OCI-LY1 (cell line): ENCODE measurements at regions not wholly inside any gene's neighbourhood (a gene's known extent, or its start where the extent isn't known, plus 50 kb on each side); places are given as distances from the start of the nearest gene placed in this dataset.

Experiments used
- H2AFZ ChIP-seq: fragments of 200-600 bp; sonication (generic), shearing (Covaris generic); 2 replicates; pipeline ENCODE4 v1.6.0; 2014; ENCODE audit warnings: antibody characterized with exemption, mild to moderate bottlenecking, low read length
- H3F3A ChIP-seq: fragments of 200-600 bp; sonication (generic), shearing (Covaris generic); 2 replicates; pipeline ENCODE4 v1.6.0; 2014; ENCODE audit warnings: mild to moderate bottlenecking, antibody characterized with exemption, low read length, moderate library complexity; ENCODE audit not compliant: insufficient read depth
- H3K27ac ChIP-seq: fragments of 200-600 bp; sonication (generic); 2 replicates; pipeline ENCODE4 v1.5.1; 2014; ENCODE audit warnings: low read length, mixed run types, mild to moderate bottlenecking, low read depth; ENCODE audit not compliant: poor library complexity, severe bottlenecking
- H3K27me3 ChIP-seq: fragments of 200-600 bp; sonication (generic); 2 replicates; pipeline ENCODE4 v1.6.0; 2014; ENCODE audit warnings: antibody characterized with exemption, mild to moderate bottlenecking, low read length, moderate library complexity; ENCODE audit not compliant: insufficient read depth
- H3K36me3 ChIP-seq: fragments of 200-600 bp; sonication (generic); 2 replicates; pipeline ENCODE4 v1.6.1; 2014; ENCODE audit warnings: mild to moderate bottlenecking, antibody characterized with exemption, low read length, moderate library complexity, mixed read lengths; ENCODE audit not compliant: insufficient read depth
- H3K4me1 ChIP-seq: fragments of 200-600 bp; sonication (generic); 2 replicates; pipeline ENCODE4 v1.5.1; 2014; ENCODE audit warnings: mild to moderate bottlenecking, low read length, moderate library complexity; ENCODE audit not compliant: insufficient read depth, severe bottlenecking
- H3K4me2 ChIP-seq: fragments of 200-600 bp; sonication (generic), shearing (Covaris generic); 2 replicates; pipeline ENCODE4 v1.6.1; 2014; ENCODE audit warnings: low read length
- H3K4me3 ChIP-seq: fragments of 200-600 bp; sonication (generic); 2 replicates; pipeline ENCODE4 v1.5.1; 2014; ENCODE audit warnings: low read length, low read depth, mild to moderate bottlenecking, mixed read lengths; ENCODE audit not compliant: poor library complexity, severe bottlenecking
- H3K79me2 ChIP-seq: fragments of 200-600 bp; shearing (Covaris generic); 2 replicates; pipeline ENCODE4 v1.6.1; 2016; ENCODE audit warnings: mixed run types, low read length, mixed read lengths; ENCODE audit not compliant: insufficient read depth
- H3K9ac ChIP-seq: fragments of 200-600 bp; sonication (generic), shearing (Covaris generic); 2 replicates; pipeline ENCODE4 v1.6.1; 2014; ENCODE audit warnings: mild to moderate bottlenecking, low read length, mixed read lengths
- H3K9me2 ChIP-seq: fragments of 200-600 bp; sonication (generic), shearing (Covaris generic); 2 replicates; pipeline ENCODE4 v1.6.1; 2014; ENCODE audit warnings: low read depth, mild to moderate bottlenecking, low read length, mixed read lengths
- H3K9me3 ChIP-seq: fragments of 200-600 bp; shearing (Covaris generic); 2 replicates; pipeline ENCODE4 v1.6.1; 2014; ENCODE audit warnings: low read length, mixed read lengths
- H4K20me1 ChIP-seq: fragments of 200-600 bp; sonication (generic), shearing (Covaris generic); 2 replicates; pipeline ENCODE4 v1.6.0; 2016; ENCODE audit warnings: mild to moderate bottlenecking, low read length; ENCODE audit not compliant: insufficient read depth
- CTCF ChIP-seq: fragments of 200-600 bp; sonication (generic), shearing (Covaris generic); IDR thresholded peaks from 2 replicates; pipeline ENCODE4 v1.5.1; 2017; ENCODE audit warnings: mild to moderate bottlenecking, antibody characterized with exemption, low read length, moderate library complexity, mixed read lengths
- EZH2 ChIP-seq: fragments of 200-600 bp; sonication (generic), shearing (Covaris generic); IDR thresholded peaks from 2 replicates; pipeline ENCODE4 v1.8.0; 2017; ENCODE audit warnings: borderline replicate concordance, mixed run types, mild to moderate bottlenecking, antibody characterized with exemption, low read length, moderate library complexity, mixed read lengths

GRCh38 chr12:75969768-75970167 is 61.8 kb downstream of the PHLDA1 start:
- TF ChIP-seq EZH2 (no peak), CTCF (no peak)
- no peak overlapping the region for H2AFZ ChIP-seq
- no peak overlapping the region for H3K4me2 ChIP-seq

GRCh38 chr12:75965661-75966060 is 65.9 kb downstream of the PHLDA1 start:
- Histone ChIP-seq H3K27ac (no peak overlapping the region), H3K9me3 (no peaks in the 10 kb centered on the region), H2AFZ (no peak overlapping the region), H3K9ac (no peak overlapping the region), H3K4me1 (no peaks in the 10 kb centered on the region), H3K79me2 (no peaks in the 10 kb centered on the region), H3K36me3 (no peaks in the 10 kb centered on the region), H3F3A (no peaks in the 10 kb centered on the region), H3K27me3 (no peaks in the 10 kb centered on the region), H3K4me2 (no peak overlapping the region), H3K4me3 (no peak overlapping the region), H3K9me2 (no peaks in the 10 kb centered on the region), H4K20me1 (no peaks in the 10 kb centered on the region)
- TF ChIP-seq EZH2: no peak
- TF ChIP-seq CTCF: no peak

More at GRCh38 chr12:75969768-75970167, 61.8 kb downstream of the PHLDA1 start:
- H3K4me1 ChIP-seq: no peaks in the 10 kb centered on the region
- no peaks in the 10 kb centered on the region for H3K79me2 ChIP-seq
- H3K27ac ChIP-seq: no peak overlapping the region
- no peak overlapping the region for H3K9ac ChIP-seq
- H3K9me2 ChIP-seq: no peaks in the 10 kb centered on the region
- no peaks in the 10 kb centered on the region for H4K20me1 ChIP-seq
- H3K27me3 ChIP-seq: no peaks in the 10 kb centered on the region
- H3K4me3 ChIP-seq: no peak overlapping the region
- H3K36me3 ChIP-seq: no peaks in the 10 kb centered on the region
- H3F3A ChIP-seq: no peaks in the 10 kb centered on the region
- no peaks in the 10 kb centered on the region for H3K9me3 ChIP-seq

- no peak for TF ChIP-seq EZH2
- no peaks in the 10 kb centered on the region for H4K20me1 ChIP-seq
- no peaks in the 10 kb centered on the region for H3K9me3 ChIP-seq
- no peaks in the 10 kb centered on the region for H3K4me1 ChIP-seq
- H3K36me3 ChIP-seq: no peaks in the 10 kb centered on the region
- no peak overlapping the region for H3K27ac ChIP-seq
- H3F3A ChIP-seq: no peaks in the 10 kb centered on the region
- H3K9me2 ChIP-seq: no peaks in the 10 kb centered on the region
- no peak overlapping the region for H3K4me3 ChIP-seq
- no peaks in the 10 kb centered on the region for H3K79me2 ChIP-seq
- H3K4me2 ChIP-seq: no peak overlapping the region
- H3K9ac ChIP-seq: no peak overlapping the region
- H3K27me3 ChIP-seq: no peaks in the 10 kb centered on the region
- H2AFZ ChIP-seq: no peak overlapping the region
These were observed 67.4 kb downstream of the PHLDA1 start for GRCh38 chr12:75964150-75964549.

- H3K4me1 ChIP-seq: no peaks in the 10 kb centered on the region
- no peaks in the 10 kb centered on the region for H3F3A ChIP-seq
- no peak overlapping the region for H3K4me3 ChIP-seq
- H3K4me2 ChIP-seq: no peak overlapping the region
- no peaks in the 10 kb centered on the region for H3K36me3 ChIP-seq
- H3K27me3 ChIP-seq: no peaks in the 10 kb centered on the region
- no peak overlapping the region for H2AFZ ChIP-seq
- H3K9me3 ChIP-seq: no peaks in the 10 kb centered on the region
- H3K79me2 ChIP-seq: no peaks in the 10 kb centered on the region
- TF ChIP-seq CTCF (no peak), EZH2 (no peak)
- H3K9me2 ChIP-seq: no peaks in the 10 kb centered on the region
- no peak overlapping the region for H3K27ac ChIP-seq
- no peak overlapping the region for H3K9ac ChIP-seq
- H4K20me1 ChIP-seq: no peaks in the 10 kb centered on the region
These were observed 69.7 kb downstream of the PHLDA1 start for GRCh38 chr12:75961878-75962277.
